NCI-H1048 (cell line): ENCODE measurements at regions not wholly inside any gene's neighbourhood (a gene's known extent, or its start where the extent isn't known, plus 50 kb on each side); places are given as distances from the start of the nearest gene placed in this dataset.

ENCODE experiments used
- DNase-seq: peaks from one replicate; lab custom pipeline; 2025; lab: John Stamatoyannopoulos, UW

DNA sequence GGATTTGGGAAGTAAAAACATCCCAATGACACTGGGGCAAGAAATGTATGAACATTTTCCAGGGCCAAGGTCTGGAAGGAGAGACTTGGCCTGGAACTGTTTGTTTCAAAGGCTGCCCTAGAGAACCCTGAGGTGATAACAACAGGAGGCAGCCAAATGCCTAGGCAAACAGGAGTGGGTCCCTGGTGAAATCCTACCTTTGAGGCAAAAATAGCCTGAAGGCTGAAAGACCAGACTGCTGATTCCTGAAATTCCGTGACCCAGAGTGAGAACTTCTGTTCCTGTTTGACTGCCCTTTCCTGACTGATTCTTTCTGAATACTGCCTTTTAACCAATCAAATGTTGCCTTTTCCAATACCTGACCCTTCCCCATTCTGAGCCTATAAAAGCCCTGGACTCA, 196.4 kb downstream of the NSUN3 start:
- DNase-seq, result no peak

DNA sequence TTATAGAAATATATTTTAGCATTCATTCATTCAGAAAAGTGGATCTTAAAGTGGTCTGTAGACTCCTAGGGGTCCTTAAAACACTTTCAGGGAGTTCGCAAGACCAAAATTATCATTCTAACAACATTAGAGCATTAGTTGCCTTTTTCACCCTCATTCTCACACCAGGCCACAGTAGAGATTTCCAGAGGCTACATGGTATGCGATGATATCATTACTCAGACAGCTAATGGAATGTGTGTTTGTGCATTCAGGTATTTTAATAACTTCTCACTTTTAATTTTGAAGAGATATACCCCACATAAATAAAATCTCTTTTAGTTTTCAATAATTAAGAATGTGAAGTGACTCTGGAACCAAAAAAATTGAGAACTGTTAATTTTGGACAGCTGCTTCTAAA, 206.9 kb downstream of the NSUN3 start:
- DNase-seq, result no peak

GRCh38 chr3:94272016-94272415, 209.2 kb downstream of the NSUN3 start:
- DNase-seq, result no peak

DNA sequence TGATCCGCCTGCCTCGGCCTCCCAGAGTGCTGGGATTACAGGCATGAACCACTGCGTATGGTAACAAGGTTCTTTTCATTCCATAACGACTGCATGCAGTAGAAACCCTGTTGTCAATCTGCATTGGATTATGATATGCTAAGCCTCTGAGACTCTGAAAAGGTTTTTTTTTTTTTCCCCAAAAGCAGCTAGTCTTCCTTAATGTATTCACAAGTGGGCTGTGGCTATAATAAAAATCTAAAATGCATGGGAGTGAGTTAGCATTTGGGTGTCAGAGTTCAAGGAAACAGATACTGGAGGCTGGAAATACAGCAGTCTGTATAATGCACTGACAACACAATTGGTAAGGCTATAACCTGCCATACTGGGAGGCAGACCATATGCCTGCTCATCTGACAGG, 218.1 kb downstream of the NSUN3 start:
- no peak for DNase-seq

- no peak for DNase-seq
Measured at GRCh38 chr3:94285872-94286271, 223.0 kb downstream of the NSUN3 start.

DNA sequence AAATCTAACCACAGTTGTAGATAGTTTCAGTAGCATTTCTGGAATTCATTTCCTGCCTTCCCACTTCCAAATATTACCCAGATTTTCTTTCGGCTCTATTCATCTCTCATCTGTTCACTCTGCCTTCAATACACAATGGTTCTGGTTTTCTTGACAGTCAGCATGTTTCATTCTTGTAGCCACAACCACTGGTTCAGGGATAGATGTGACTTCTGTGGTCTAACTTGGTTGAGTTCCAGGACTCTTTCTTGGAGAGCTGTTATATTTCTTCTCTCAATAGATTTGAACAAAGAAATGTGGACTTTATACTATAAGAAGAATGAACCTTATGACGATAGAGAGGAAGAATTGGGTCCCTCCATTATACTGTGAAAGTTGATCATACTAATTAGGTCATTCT, 228.8 kb downstream of the NSUN3 start:
- DNase-seq, result no peak

- DNase-seq, result no peak
Measured at GRCh38 chr3:94292151-94292550, 229.3 kb downstream of the NSUN3 start.

- no peak for DNase-seq
Measured at GRCh38 chr3:94293793-94294195, 230.9 kb downstream of the NSUN3 start.

DNA sequence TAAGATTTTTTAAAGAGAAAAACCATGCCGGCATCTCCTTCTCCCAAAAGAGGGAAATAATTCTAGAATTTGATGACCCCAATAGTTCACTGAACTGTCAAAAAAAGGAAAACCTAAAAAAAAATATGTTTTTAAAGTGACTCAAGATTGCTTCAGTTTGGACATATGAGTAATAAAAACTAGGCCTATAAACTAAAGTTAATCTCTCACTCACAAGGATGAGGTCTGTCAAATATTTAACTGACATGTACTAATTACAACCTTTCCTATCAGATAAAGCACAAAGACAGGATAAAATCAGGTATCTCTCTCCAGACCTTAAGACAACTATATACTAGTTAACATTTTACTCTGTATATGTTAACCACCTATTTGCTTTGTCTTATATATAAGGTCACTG, 231.9 kb downstream of the NSUN3 start:
- no peak for DNase-seq

DNA sequence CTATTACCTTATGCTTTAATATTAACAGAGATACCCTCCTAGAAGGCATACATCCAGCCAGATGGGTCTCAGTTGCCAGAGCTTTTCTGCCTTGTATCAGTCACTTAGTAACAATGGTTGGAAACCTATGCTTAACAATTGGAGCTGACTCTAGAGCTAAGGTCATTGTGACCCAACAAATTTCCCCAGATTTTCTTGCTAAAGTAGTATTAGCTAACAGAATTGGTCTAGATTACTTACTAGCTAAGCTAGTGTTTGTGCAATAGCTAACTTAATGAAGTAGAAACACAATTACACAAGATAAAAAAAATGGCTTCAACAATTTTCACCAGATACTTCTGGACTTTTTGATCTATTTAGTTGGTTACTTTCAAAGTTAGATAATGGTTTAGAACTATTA, 236.9 kb downstream of the NSUN3 start:
- no peak for DNase-seq

- DNase-seq, result no peak
Measured at GRCh38 chr3:94301366-94301765, 238.5 kb downstream of the NSUN3 start.

GRCh38 chr3:94303266-94303665, 240.4 kb downstream of the NSUN3 start:
- DNase-seq, result no peak

DNA sequence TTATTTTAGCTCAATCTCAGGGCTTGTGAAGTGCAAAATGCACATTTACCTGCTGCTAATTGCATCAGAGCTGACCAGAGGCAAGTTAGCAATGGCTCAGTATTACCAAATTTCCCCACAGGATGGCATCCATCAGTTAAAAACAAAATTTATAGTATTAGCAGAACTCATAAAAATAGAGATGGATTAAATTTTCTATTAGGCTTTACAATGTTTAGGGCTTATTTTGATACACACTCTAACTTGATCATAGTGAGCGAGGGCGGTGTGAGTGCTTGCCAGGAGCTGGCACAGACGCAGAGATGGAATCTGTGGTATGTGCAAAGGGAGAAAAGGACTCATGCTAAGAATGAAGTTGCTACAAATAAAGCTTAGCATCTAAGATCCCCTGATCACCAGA, 241.0 kb downstream of the NSUN3 start:
- no peak for DNase-seq

DNA sequence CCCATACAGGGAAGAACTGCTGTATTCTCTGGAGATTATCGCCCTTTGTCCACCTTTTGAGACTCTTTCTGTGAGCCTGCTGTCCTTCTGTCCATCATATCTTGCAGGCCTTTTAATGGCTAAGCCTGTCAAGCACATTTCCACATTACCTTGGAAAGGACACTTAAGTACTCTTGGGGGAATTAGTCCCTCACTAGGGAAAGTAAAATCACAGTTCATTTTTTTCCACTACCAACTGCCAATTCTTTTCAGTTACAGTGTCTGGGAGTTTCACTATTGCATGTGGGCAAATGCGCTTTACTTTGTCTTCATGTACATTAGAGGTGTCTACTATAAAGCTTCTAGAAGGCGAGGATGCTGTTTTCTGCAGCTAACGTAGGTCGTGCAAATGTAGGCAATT, 242.1 kb downstream of the NSUN3 start:
- no peak for DNase-seq

DNA sequence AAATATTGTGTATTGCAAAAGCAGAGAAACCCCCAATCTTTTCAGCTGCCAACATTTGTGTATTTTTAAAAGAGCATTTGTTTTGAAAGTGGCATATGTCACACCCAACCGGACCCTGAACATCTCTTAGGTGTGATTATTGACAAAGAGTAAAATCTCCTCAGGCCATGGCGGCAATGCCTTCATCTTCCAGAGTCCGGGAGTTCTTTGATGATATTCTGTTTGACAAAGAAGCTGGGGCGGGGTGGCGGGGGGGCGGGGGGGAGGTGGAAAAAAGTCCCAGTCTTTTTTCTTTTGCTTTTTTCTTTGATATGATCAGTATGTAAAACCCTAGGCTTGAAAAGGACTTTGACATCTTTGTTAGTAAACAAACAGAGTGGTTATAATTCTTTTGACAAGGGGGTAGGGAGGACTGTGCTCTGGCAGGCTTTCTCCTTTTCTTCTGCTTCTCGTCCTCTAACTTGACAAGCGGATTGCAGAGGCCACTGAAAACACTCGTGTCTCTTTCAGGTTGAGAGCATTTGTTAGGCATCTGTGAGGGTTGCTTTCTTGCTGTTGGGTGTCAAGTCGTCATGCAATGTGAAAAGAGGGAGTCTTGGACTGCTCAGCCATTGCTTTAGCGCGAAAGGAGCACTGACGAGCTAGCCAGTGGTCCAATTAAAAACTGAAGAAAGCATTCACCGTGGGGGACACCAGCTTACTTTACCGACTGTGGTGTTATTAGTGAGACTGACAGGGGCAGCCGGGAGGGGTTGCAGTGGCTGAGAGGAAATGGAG, 243.2 kb downstream of the NSUN3 start:
- no peak for DNase-seq

DNA sequence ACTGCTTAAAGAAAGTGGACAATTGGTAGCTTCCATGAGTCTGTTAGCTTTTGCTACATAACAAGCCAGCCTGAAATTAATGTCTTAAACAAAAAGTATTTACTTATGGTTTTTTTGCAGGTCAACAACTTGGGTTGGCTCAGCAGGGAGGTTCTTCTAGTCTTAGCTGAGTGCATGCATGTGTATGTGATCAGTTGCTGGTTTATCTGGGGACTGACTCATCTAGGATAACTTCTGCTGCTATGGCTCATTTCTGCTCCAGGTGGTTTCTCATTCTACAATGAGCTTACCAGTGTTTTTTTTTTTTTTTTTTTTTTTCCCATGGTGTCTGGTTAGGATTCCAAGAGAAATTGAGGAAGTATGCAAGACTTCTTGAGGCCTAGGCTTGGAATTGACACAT, 244.7 kb downstream of the NSUN3 start:
- DNase-seq, result no peak

DNA sequence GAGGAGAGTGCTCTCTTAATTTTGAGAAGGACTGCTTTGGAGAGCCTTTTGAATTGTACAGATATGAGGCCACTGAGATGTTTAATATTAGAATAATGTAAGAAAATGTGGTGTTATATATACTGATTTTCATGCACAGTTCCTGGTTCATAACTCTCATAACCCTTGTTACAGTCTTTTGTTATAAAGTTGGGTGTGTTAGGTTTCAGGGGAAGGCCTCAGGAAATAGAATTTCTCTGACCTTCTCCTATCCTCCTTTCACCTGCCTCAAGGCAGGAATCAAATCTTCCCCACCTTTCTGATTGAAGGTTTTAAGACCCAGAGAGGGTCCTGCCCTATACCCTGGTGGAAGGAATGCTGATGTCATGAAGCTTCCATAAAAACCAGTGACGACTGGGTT, 245.9 kb downstream of the NSUN3 start:
- DNase-seq, result no peak

DNA sequence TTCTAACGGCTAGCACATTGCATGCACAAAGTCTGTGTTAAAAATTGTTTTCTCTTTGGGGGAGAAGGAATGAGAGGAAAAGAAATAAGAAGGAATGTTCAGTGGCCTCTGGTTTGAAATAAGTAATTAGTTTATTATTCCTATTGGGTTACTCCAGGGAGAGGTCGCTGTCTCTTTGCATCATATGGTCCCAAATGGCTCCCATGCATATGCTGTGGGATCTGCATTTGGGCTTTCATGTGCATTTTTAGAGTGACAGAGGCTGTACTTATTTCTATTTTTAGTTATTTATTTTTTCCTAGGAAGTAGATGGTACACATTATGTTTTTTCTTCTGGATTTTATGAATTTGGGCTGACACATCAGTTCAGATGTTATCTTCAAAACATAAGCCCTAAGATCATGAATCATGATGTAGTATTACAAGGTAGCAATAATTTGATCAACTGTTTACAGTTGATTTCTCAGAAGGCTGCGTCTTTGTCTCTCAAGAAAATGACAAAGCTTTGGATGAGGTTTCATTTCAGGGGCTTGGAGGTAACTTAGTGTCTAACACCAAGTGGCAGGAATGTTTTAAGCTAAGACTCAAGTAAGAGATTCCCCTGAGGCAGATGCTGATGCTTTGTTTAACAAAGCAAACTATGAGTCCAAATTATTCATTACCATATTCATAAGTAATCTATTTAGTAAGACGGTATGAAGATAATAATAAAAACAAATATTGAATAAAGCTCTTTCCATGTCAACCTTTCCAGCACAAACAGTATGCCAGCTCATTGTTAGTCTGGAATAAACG, 247.7 kb downstream of the NSUN3 start:
- no peak for DNase-seq

DNA sequence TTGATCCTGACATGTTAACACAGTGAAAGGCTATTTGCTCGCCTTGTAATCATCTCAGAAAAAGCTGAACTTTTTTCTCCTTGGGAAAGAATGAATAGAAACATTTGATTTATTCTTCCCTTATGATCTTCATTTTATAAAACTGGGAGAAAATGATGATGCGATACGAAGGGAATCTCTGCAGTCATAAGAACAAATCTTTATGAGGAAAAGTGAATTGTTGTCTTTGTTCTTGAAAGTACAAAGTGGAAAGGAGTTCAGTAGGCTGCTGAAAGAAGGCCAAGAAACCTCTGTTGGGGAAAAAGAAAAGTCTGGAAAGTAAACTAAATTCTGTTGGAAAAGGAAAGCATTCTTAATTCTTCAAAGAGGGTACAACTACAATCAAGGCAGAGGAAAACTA, 248.8 kb downstream of the NSUN3 start:
- no peak for DNase-seq

GRCh38 chr3:94314218-94314883, 251.5 kb downstream of the NSUN3 start:
- no peak for DNase-seq

GRCh38 chr3:94317017-94317416, 254.2 kb downstream of the NSUN3 start:
- no peak for DNase-seq

DNA sequence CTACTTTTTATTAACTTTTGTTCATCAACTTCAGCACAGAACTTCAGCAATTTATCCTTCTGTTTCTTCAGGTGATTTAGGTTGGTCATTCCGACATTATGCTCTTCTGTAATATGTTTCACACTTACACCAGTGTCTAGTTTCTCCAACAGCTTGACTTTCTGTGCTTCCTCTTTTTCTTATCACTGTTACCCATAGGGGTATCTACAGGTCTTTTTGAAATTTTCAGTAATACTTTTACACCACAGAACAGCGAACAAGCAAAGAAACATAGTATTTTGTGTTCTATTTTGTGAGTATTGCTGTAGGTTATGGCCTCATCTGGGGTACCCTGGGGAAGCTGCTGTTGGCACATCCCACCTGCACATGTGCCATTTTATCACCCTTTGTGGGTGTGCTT, 260.7 kb downstream of the NSUN3 start:
- no peak for DNase-seq

GRCh38 chr3:94331831-94332230, 269.0 kb downstream of the NSUN3 start:
- no peak for DNase-seq
